ENCODE measurements at regions not wholly inside any gene's neighbourhood (a gene's known extent, or its start where the extent isn't known, plus 50 kb on each side); places are given as distances from the start of the nearest gene placed in this dataset.

- Histone ChIP-seq H3K9ac (ENCODE audit: low read length) (no peak overlapping the region), H3K27me3 (ENCODE audit: insufficient read depth, low read length) (no peaks in the 10 kb centered on the region), H3K4me2 (ENCODE audit: low read length) (no peak overlapping the region), H3F3A (ENCODE audit: insufficient read depth, low read length) (no peaks in the 10 kb centered on the region), H2AFZ (ENCODE audit: low read length) (no peak overlapping the region), H3K27ac (ENCODE audit: low read depth, low read length, poor library complexity, severe bottlenecking) (no peak overlapping the region), H3K4me1 (ENCODE audit: insufficient read depth, low read length, severe bottlenecking) (no peaks in the 10 kb centered on the region), H3K9me2 (ENCODE audit: low read depth, low read length) (no peaks in the 10 kb centered on the region), H3K36me3 (ENCODE audit: insufficient read depth, low read length) (no peaks in the 10 kb centered on the region), H3K4me3 (ENCODE audit: low read depth, low read length, poor library complexity, severe bottlenecking) (no peak overlapping the region), H3K79me2 (ENCODE audit: insufficient read depth, low read length) (no peaks in the 10 kb centered on the region), H4K20me1 (ENCODE audit: insufficient read depth, low read length) (no peaks in the 10 kb centered on the region), H3K9me3 (ENCODE audit: low read length) (no peaks in the 10 kb centered on the region)
- TF ChIP-seq, protein P1, sequence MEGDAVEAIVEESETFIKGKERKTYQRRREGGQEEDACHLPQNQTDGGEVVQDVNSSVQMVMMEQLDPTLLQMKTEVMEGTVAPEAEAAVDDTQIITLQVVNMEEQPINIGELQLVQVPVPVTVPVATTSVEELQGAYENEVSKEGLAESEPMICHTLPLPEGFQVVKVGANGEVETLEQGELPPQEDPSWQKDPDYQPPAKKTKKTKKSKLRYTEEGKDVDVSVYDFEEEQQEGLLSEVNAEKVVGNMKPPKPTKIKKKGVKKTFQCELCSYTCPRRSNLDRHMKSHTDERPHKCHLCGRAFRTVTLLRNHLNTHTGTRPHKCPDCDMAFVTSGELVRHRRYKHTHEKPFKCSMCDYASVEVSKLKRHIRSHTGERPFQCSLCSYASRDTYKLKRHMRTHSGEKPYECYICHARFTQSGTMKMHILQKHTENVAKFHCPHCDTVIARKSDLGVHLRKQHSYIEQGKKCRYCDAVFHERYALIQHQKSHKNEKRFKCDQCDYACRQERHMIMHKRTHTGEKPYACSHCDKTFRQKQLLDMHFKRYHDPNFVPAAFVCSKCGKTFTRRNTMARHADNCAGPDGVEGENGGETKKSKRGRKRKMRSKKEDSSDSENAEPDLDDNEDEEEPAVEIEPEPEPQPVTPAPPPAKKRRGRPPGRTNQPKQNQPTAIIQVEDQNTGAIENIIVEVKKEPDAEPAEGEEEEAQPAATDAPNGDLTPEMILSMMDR (IDR thresholded peaks at IDR 0.05; ENCODE audit: low read length): no peak
- no peak for TF ChIP-seq EZH2 (IDR thresholded peaks at IDR 0.05; ENCODE audit: borderline replicate concordance, low read length)
Observed at GRCh38 chr13:74320282-74320681, 186.1 kb upstream of the KLF12 start.

DNA sequence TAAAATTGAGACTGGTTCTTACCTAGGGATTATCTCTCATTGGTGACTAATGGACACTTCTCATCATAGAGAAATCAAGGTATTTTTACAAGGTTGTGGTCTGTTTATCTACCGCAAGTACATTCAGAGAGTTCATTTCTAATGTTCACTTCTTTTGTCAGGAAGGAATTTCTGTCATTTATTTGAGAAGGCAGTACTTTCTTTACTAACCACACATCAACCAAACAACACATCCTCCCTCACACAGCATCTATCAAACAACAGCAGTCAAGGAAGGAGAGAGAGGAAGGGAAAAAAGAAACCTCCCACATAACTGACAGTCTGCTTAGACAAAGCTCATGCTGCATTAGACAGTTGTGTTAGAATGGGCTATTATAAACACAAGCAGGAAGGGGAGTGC, 182.3 kb upstream of the KLF12 start:
- no peaks in the 10 kb centered on the region for H3F3A ChIP-seq (ENCODE audit: insufficient read depth, low read length)
- H3K79me2 ChIP-seq (ENCODE audit: insufficient read depth, low read length): no peaks in the 10 kb centered on the region
- no peak overlapping the region for H3K27ac ChIP-seq (ENCODE audit: low read depth, low read length, poor library complexity, severe bottlenecking)
- H3K4me3 ChIP-seq (ENCODE audit: low read depth, low read length, poor library complexity, severe bottlenecking): no peak overlapping the region
- H3K9me3 ChIP-seq (ENCODE audit: low read length): no peaks in the 10 kb centered on the region
- H3K4me1 ChIP-seq (ENCODE audit: insufficient read depth, low read length, severe bottlenecking): no peaks in the 10 kb centered on the region
- no peak overlapping the region for H2AFZ ChIP-seq (ENCODE audit: low read length)
- no peak overlapping the region for H3K9ac ChIP-seq (ENCODE audit: low read length)
- no peaks in the 10 kb centered on the region for H3K36me3 ChIP-seq (ENCODE audit: insufficient read depth, low read length)
- no peaks in the 10 kb centered on the region for H3K9me2 ChIP-seq (ENCODE audit: low read depth, low read length)
- no peaks in the 10 kb centered on the region for H4K20me1 ChIP-seq (ENCODE audit: insufficient read depth, low read length)
- no peaks in the 10 kb centered on the region for H3K27me3 ChIP-seq (ENCODE audit: insufficient read depth, low read length)
- no peak for TF ChIP-seq EZH2 (IDR thresholded peaks at IDR 0.05; ENCODE audit: borderline replicate concordance, low read length)
- TF ChIP-seq, protein P1 (IDR thresholded peaks at IDR 0.05; ENCODE audit: low read length): no peak
- no peak overlapping the region for H3K4me2 ChIP-seq (ENCODE audit: low read length)

DNA sequence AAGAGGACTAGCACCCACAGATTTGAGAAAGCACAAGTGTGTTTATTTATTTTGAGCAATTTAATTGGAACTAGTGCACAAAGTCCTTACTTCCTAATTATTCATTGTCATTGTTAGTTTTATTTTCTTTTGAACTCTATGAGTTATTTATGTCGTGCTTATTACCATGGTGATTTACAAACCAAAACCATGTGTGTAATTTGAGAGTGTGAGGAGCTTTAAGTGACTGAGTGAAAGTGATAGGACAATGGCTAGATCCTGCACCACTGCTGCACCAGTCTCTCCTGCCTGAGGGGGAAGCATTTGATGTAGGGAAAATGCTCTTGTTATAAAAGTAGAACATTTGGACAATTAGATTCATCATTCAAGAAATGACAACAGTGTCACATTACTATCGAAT, 172.3 kb upstream of the KLF12 start:
- TF ChIP-seq, protein P1 (IDR thresholded peaks at IDR 0.05; ENCODE audit: low read length): no peak
- TF ChIP-seq EZH2 (IDR thresholded peaks at IDR 0.05; ENCODE audit: borderline replicate concordance, low read length): no peak
- H3K9ac ChIP-seq (ENCODE audit: low read length): no peak overlapping the region
- H3K27me3 ChIP-seq (ENCODE audit: insufficient read depth, low read length): no peaks in the 10 kb centered on the region
- no peaks in the 10 kb centered on the region for H3K9me3 ChIP-seq (ENCODE audit: low read length)
- H3K4me2 ChIP-seq (ENCODE audit: low read length): no peak overlapping the region
- H4K20me1 ChIP-seq (ENCODE audit: insufficient read depth, low read length): no peaks in the 10 kb centered on the region
- no peak overlapping the region for H2AFZ ChIP-seq (ENCODE audit: low read length)
- no peaks in the 10 kb centered on the region for H3K9me2 ChIP-seq (ENCODE audit: low read depth, low read length)
- H3K36me3 ChIP-seq (ENCODE audit: insufficient read depth, low read length): no peaks in the 10 kb centered on the region
- H3K4me3 ChIP-seq (ENCODE audit: low read depth, low read length, poor library complexity, severe bottlenecking): no peak overlapping the region
- H3K79me2 ChIP-seq (ENCODE audit: insufficient read depth, low read length): no peaks in the 10 kb centered on the region
- no peak overlapping the region for H3K27ac ChIP-seq (ENCODE audit: low read depth, low read length, poor library complexity, severe bottlenecking)
- H3K4me1 ChIP-seq (ENCODE audit: insufficient read depth, low read length, severe bottlenecking): no peaks in the 10 kb centered on the region
- H3F3A ChIP-seq (ENCODE audit: insufficient read depth, low read length): no peaks in the 10 kb centered on the region

Data from OCI-LY1 (cell line).